ENCODE measurements at regions not wholly inside any gene's neighbourhood (a gene's known extent, or its start where the extent isn't known, plus 50 kb on each side); places are given as distances from the start of the nearest gene placed in this dataset.

GRCh38 chr3:24838533-24838932 is 343.9 kb upstream of the THRB start:
- no peak overlapping the region for H3K27ac ChIP-seq (ENCODE audit: insufficient read depth, low read length)
- no peaks in the 10 kb centered on the region for H3K9me3 ChIP-seq (ENCODE audit: control insufficient read depth, insufficient read depth, low read length)
- BruUV-seq (replicated peaks) = no TSS peak
- no peak for ATAC-seq (ENCODE audit: low read depth)
- no peak overlapping the region for H2BK15ac ChIP-seq (ENCODE audit: low read depth, low read length)
- H4K20me1 ChIP-seq (ENCODE audit: insufficient read depth, low read length) = no peaks in the 10 kb centered on the region
- H3K18ac ChIP-seq (ENCODE audit: low read depth, low read length) = no peak overlapping the region
- H2AK9ac ChIP-seq (replicated peaks; ENCODE audit: low read depth, low read length, poor library complexity) = no peak overlapping the region
- H2BK5ac ChIP-seq (ENCODE audit: low read depth, low read length, poor library complexity, severe bottlenecking) = no peak overlapping the region
- no peaks in the 10 kb centered on the region for H3K27me3 ChIP-seq (ENCODE audit: control insufficient read depth, insufficient read depth, low read length)
- no peak overlapping the region for H2AK5ac ChIP-seq (ENCODE audit: low read depth, low read length)
- in situ Hi-C loops (cut with MboI; ENCODE audit: low sequenced_read_pairs) = no loop called here
- no peak overlapping the region for H4K5ac ChIP-seq (ENCODE audit: low read depth, low read length)
- no peaks in the 10 kb centered on the region for H3K36me3 ChIP-seq (ENCODE audit: control insufficient read depth, insufficient read depth, low read length)
- POLR2A ChIA-PET (ENCODE audit: unreplicated experiment) = no interaction called here
- H2BK120ac ChIP-seq (ENCODE audit: low read depth, low read length) = no peak overlapping the region
- CTCF ChIA-PET = no interaction called here
- no peaks in the 10 kb centered on the region for H3K79me1 ChIP-seq (ENCODE audit: low read depth in 1 of 2, low read length in 2 of 2)
- TF ChIP-seq POLR2A (IDR thresholded peaks at IDR 0.05; ENCODE audit: low read depth, low read length) = no peak
- no peak for TF ChIP-seq FOS (IDR thresholded peaks at IDR 0.05; ENCODE audit: low read depth, low read length)
- TF ChIP-seq MAZ (IDR thresholded peaks at IDR 0.05; ENCODE audit: borderline replicate concordance, low read depth, low read length) = no peak
- TF ChIP-seq RAD21 (IDR thresholded peaks at IDR 0.05; ENCODE audit: low read length) = no peak
- no peak overlapping the region for H3K4me2 ChIP-seq (ENCODE audit: low read depth, low read length)
- no peak overlapping the region for H4K91ac ChIP-seq (ENCODE audit: insufficient read depth, low read depth, low read length)
- intact Hi-C loops (cut with micrococcal nuclease) = no loop called here
- no peak overlapping the region for H3K23ac ChIP-seq (ENCODE audit: low read depth, low read length)
- H3K9me1 ChIP-seq (ENCODE audit: insufficient read depth, low read length) = no peaks in the 10 kb centered on the region
- no peak for DNase-seq
- no peak overlapping the region for H4K8ac ChIP-seq (ENCODE audit: low read depth in 2 of 2, low read length in 2 of 2)
- H3K9ac ChIP-seq (ENCODE audit: low read depth, low read length) = no peak overlapping the region
- H3K4me1 ChIP-seq (ENCODE audit: control insufficient read depth, insufficient read depth, low read length) = no peaks in the 10 kb centered on the region
- no peak overlapping the region for H2AFZ ChIP-seq (replicated peaks; ENCODE audit: low read length, poor library complexity)
- no peak overlapping the region for H3K4me3 ChIP-seq (ENCODE audit: insufficient read depth, low read depth, low read length)
- H3K4ac ChIP-seq (ENCODE audit: low read depth, low read length) = no peak overlapping the region
- no peak overlapping the region for H2BK20ac ChIP-seq (ENCODE audit: low read depth, low read length)
- no peak overlapping the region for H3K14ac ChIP-seq (replicated peaks; ENCODE audit: low read depth, low read length)
- no peak overlapping the region for H3K56ac ChIP-seq (ENCODE audit: extremely low read depth, insufficient read depth, low read length)
- dilution Hi-C loops (cut with HindIII; ENCODE audit: low sequenced_read_pairs, unreplicated experiment) = no loop called here
